GM21576 (cell line): ENCODE measurements at regions not wholly inside any gene's neighbourhood (a gene's known extent, or its start where the extent isn't known, plus 50 kb on each side); places are given as distances from the start of the nearest gene placed in this dataset.
"Not testable (repeated sequence)": the region's sequence is repeated elsewhere in the genome, so short reads cannot be mapped to it uniquely, and the experiment has no call there.

Experiments
- ATAC-seq: cut with Tn5 transposase; IDR thresholded peaks from one replicate; pipeline ENCODE4 v1.9.1; 2021; ENCODE audit warnings: mild to moderate bottlenecking, moderate library complexity; ENCODE audit not compliant: unreplicated experiment

GRCh38 chr3:95227092-95227491 is 1164.2 kb downstream of the NSUN3 start:
- ATAC-seq = no peak

GRCh38 chr3:95228416-95228815 is 1165.6 kb downstream of the NSUN3 start:
- ATAC-seq = no peak

GRCh38 chr3:95235916-95236315 is 1173.1 kb downstream of the NSUN3 start:
- ATAC-seq = no peak

GRCh38 chr3:95237783-95238182 is 1174.9 kb downstream of the NSUN3 start:
- ATAC-seq = no peak

- no peak for ATAC-seq
Measured at GRCh38 chr3:95240395-95240794, 1177.5 kb downstream of the NSUN3 start.

- ATAC-seq = not testable (repeated sequence)
Measured at GRCh38 chr3:95241256-95241655, 1178.4 kb downstream of the NSUN3 start.

GRCh38 chr3:95246413-95246812 is 1183.6 kb downstream of the NSUN3 start:
- no peak for ATAC-seq

GRCh38 chr3:95254061-95254460 is 1191.2 kb downstream of the NSUN3 start:
- no peak for ATAC-seq

GRCh38 chr3:95254758-95255157 is 1191.9 kb downstream of the NSUN3 start:
- no peak for ATAC-seq

- ATAC-seq = no peak
Measured at GRCh38 chr3:95265129-95265528, 1202.3 kb downstream of the NSUN3 start.

GRCh38 chr3:95271395-95271794 is 1208.5 kb downstream of the NSUN3 start:
- no peak for ATAC-seq

GRCh38 chr3:95272166-95272565 is 1209.3 kb downstream of the NSUN3 start:
- no peak for ATAC-seq

- ATAC-seq = no peak
Measured at GRCh38 chr3:95272781-95273180, 1209.9 kb downstream of the NSUN3 start.

GRCh38 chr3:95277613-95278012 is 1214.8 kb downstream of the NSUN3 start:
- ATAC-seq = no peak

GRCh38 chr3:95280711-95281352 is 1218.0 kb downstream of the NSUN3 start:
- ATAC-seq = no peak

GRCh38 chr3:95289295-95289694 is 1226.4 kb downstream of the NSUN3 start:
- no peak for ATAC-seq

- ATAC-seq = no peak
Measured at GRCh38 chr3:95297581-95297980, 1234.7 kb downstream of the NSUN3 start.

GRCh38 chr3:95302044-95302443 is 1239.2 kb downstream of the NSUN3 start:
- ATAC-seq = no peak

GRCh38 chr3:95310560-95310959 is 1247.7 kb downstream of the NSUN3 start:
- no peak for ATAC-seq

- no peak for ATAC-seq
Measured at GRCh38 chr3:95311272-95311671, 1248.4 kb downstream of the NSUN3 start.

GRCh38 chr3:95312650-95313049 is 1249.8 kb downstream of the NSUN3 start:
- no peak for ATAC-seq

- no peak for ATAC-seq
Measured at GRCh38 chr3:95319921-95320494, 1257.1 kb downstream of the NSUN3 start.

- ATAC-seq = no peak
Measured at GRCh38 chr3:95327478-95327877, 1264.6 kb downstream of the NSUN3 start.
